Neural cell (in vitro differentiated cells): ENCODE measurements at regions not wholly inside any gene's neighbourhood (a gene's known extent, or its start where the extent isn't known, plus 50 kb on each side); places are given as distances from the start of the nearest gene placed in this dataset.

Experiments
- H2AFZ ChIP-seq: fragments of 200-600, 300-800 bp; sonication (generic), shearing (Covaris generic); 2 replicates; pipeline ENCODE4 v1.6.0; 2014; ENCODE audit warnings: low read depth, mild to moderate bottlenecking, antibody characterized with exemption, low read length, moderate library complexity
- H3F3A ChIP-seq: fragments of 200-600 bp; shearing (Covaris generic); 2 replicates; pipeline ENCODE4 v1.6.1; 2016; ENCODE audit warnings: mild to moderate bottlenecking, moderate library complexity, mixed read lengths, antibody characterized with exemption, low read length; ENCODE audit not compliant: insufficient read depth, poor library complexity, severe bottlenecking
- H3K27ac ChIP-seq: fragments of 200-600, 300-800 bp; sonication (generic), shearing (Covaris generic); 2 replicates; pipeline ENCODE4 v1.5.1; 2014; ENCODE audit warnings: mild to moderate bottlenecking, low read length, moderate library complexity
- H3K27me3 ChIP-seq: fragments of 300-800, 200-600 bp; sonication (generic), shearing (Covaris generic); 2 replicates; pipeline ENCODE4 v1.6.0; 2014; ENCODE audit warnings: mild to moderate bottlenecking, low read depth, low read length, moderate library complexity; ENCODE audit not compliant: insufficient read depth
- H3K36me3 ChIP-seq: fragments of 300-800, 200-600 bp; sonication (generic), shearing (Covaris generic); 2 replicates; pipeline ENCODE4 v1.5.1; 2014; ENCODE audit warnings: mild to moderate bottlenecking, antibody characterized with exemption, low read length, moderate library complexity; ENCODE audit not compliant: insufficient read depth
- H3K4me2 ChIP-seq: fragments of 300-800, 200-600 bp; sonication (generic), shearing (Covaris generic); 2 replicates; pipeline ENCODE4 v1.6.0; 2014; ENCODE audit warnings: mild to moderate bottlenecking, low read length
- H3K4me3 ChIP-seq: fragments of 300-800, 200-600 bp; sonication (generic), shearing (Covaris generic); 2 replicates; pipeline ENCODE4 v1.5.1; 2014; ENCODE audit warnings: mild to moderate bottlenecking, low read length, moderate library complexity
- H3K79me2 ChIP-seq: fragments of 200-600 bp; shearing (Covaris generic); replicated peaks from 2 replicates; pipeline ENCODE4 v1.6.0; 2014; ENCODE audit warnings: mild to moderate bottlenecking, low read length, moderate library complexity; ENCODE audit not compliant: insufficient read depth
- H3K9ac ChIP-seq: fragments of 300-800, 200-600 bp; sonication (generic), shearing (Covaris generic); 2 replicates; pipeline ENCODE4 v1.6.1; 2016; ENCODE audit warnings: mild to moderate bottlenecking, low read length, mixed read lengths
- H3K9me2 ChIP-seq: fragments of 200-600 bp; shearing (Covaris generic); 2 replicates; pipeline ENCODE4 v1.6.1; 2016; ENCODE audit warnings: mild to moderate bottlenecking, low read length, mixed read lengths; ENCODE audit not compliant: insufficient read depth
- H3K9me3 ChIP-seq: fragments of 200-600, 300-800 bp; sonication (generic), shearing (Covaris generic); 2 replicates; pipeline ENCODE4 v1.6.1; 2016; ENCODE audit warnings: mild to moderate bottlenecking, mixed run types, low read length, moderate library complexity, mixed read lengths
- H4K20me1 ChIP-seq: fragments of 200-600 bp; shearing (Covaris generic); 2 replicates; pipeline ENCODE4 v1.6.1; 2016; ENCODE audit warnings: mild to moderate bottlenecking, mixed run types; ENCODE audit not compliant: insufficient read depth
- EP300 ChIP-seq: fragments of 450-650 bp; conservative IDR thresholded peaks from 2 replicates; pipeline ENCODE4 v1.6.1; 2014; ENCODE audit warnings: antibody characterized with exemption, mild to moderate bottlenecking, moderate library complexity; ENCODE audit not compliant: poor library complexity, severe bottlenecking
- EZH2 ChIP-seq: fragments of 200-600, 300-800 bp; shearing (Covaris generic), sonication (generic); IDR thresholded peaks from 2 replicates; pipeline ENCODE4 v1.6.1; 2014; ENCODE audit warnings: antibody characterized with exemption, low read length, borderline replicate concordance, mild to moderate bottlenecking; ENCODE audit not compliant: insufficient read depth, poor library complexity, severe bottlenecking
- MXI1 ChIP-seq: fragments of 450-650 bp; conservative IDR thresholded peaks from 2 replicates; pipeline ENCODE4 v1.6.1; 2014; ENCODE audit warnings: antibody characterized with exemption, mild to moderate bottlenecking; ENCODE audit not compliant: poor library complexity, severe bottlenecking
- POLR2AphosphoS5 ChIP-seq: IDR thresholded peaks from 2 replicates; pipeline ENCODE4 v1.6.1; 2012
- RAD21 ChIP-seq: fragments of 450-650 bp; conservative IDR thresholded peaks from 2 replicates; pipeline ENCODE4 v1.6.1; 2014; ENCODE audit warnings: antibody characterized with exemption, mild to moderate bottlenecking, moderate library complexity
- REST ChIP-seq: IDR thresholded peaks from 2 replicates; pipeline ENCODE4 v1.6.1; 2012; ENCODE audit warnings: borderline replicate concordance
- SMC3 ChIP-seq: fragments of 450-650 bp; conservative IDR thresholded peaks from 2 replicates; pipeline ENCODE4 v1.6.1; 2014; ENCODE audit warnings: antibody characterized with exemption, mild to moderate bottlenecking, moderate library complexity; ENCODE audit not compliant: poor library complexity
- TAF1 ChIP-seq: IDR thresholded peaks from 2 replicates; pipeline ENCODE4 v1.6.1; 2012; ENCODE audit warnings: low read depth
- TF ChIP-seq, protein P1 (sequence below): fragments of 450-650 bp; IDR thresholded peaks from 2 replicates; pipeline ENCODE4 v1.5.1; 2014; ENCODE audit warnings: antibody characterized with exemption, mild to moderate bottlenecking, moderate library complexity; ENCODE audit not compliant: poor library complexity, severe bottlenecking

GRCh38 chr3:80040067-80040466 lies 272.3 kb upstream of the ROBO1 start:
- TF ChIP-seq EP300 (no peak), RAD21 (no peak), TAF1 (no peak), MXI1 (no peak), SMC3 (no peak), POLR2AphosphoS5 (no peak), EZH2 (no peak), REST (no peak)
- TF ChIP-seq, protein P1, sequence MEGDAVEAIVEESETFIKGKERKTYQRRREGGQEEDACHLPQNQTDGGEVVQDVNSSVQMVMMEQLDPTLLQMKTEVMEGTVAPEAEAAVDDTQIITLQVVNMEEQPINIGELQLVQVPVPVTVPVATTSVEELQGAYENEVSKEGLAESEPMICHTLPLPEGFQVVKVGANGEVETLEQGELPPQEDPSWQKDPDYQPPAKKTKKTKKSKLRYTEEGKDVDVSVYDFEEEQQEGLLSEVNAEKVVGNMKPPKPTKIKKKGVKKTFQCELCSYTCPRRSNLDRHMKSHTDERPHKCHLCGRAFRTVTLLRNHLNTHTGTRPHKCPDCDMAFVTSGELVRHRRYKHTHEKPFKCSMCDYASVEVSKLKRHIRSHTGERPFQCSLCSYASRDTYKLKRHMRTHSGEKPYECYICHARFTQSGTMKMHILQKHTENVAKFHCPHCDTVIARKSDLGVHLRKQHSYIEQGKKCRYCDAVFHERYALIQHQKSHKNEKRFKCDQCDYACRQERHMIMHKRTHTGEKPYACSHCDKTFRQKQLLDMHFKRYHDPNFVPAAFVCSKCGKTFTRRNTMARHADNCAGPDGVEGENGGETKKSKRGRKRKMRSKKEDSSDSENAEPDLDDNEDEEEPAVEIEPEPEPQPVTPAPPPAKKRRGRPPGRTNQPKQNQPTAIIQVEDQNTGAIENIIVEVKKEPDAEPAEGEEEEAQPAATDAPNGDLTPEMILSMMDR: no peak
- Histone ChIP-seq H4K20me1 (no peaks in the 10 kb centered on the region), H3K9me3 (no peaks in the 10 kb centered on the region), H3K27ac (no peak overlapping the region), H2AFZ (no peak overlapping the region), H3K27me3 (no peaks in the 10 kb centered on the region), H3K79me2 (no peaks in the 10 kb centered on the region), H3F3A (no peaks in the 10 kb centered on the region), H3K36me3 (no peaks in the 10 kb centered on the region), H3K4me3 (no peak overlapping the region), H3K4me2 (no peak overlapping the region), H3K9me2 (no peaks in the 10 kb centered on the region), H3K9ac (no peak overlapping the region)

DNA sequence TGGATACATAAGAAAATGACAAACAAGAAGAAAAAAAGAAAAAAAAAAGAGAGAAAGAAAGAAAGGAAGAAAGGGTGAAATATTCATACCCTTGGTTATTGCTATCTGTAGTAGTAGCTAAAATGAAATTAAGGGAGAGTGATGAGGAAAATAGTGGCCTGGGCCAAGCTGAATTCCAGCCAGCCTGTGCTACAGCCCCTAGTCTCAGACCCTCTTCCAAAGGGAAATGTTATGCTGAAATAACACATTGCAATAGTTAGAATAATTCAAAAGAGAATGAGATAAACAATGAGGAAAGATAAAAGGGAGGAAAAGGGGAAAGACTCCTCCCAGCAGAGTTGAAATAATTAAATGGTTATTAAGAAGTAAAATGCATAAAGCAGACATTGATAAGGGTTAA lies 268.4 kb upstream of the ROBO1 start:
- Histone ChIP-seq H3K4me2 (no peak overlapping the region), H3K79me2 (no peaks in the 10 kb centered on the region), H2AFZ (no peak overlapping the region), H3K9ac (no peak overlapping the region), H3K4me3 (no peak overlapping the region), H3K27me3 (no peaks in the 10 kb centered on the region), H3K36me3 (no peaks in the 10 kb centered on the region), H4K20me1 (no peaks in the 10 kb centered on the region), H3F3A (no peaks in the 10 kb centered on the region), H3K9me3 (no peaks in the 10 kb centered on the region), H3K9me2 (no peaks in the 10 kb centered on the region), H3K27ac (no peak overlapping the region)
- TF ChIP-seq, protein P1: no peak
- TF ChIP-seq POLR2AphosphoS5 (no peak), EZH2 (no peak)
